KMS-11 (cell line): ENCODE measurements at regions not wholly inside any gene's neighbourhood (a gene's known extent, or its start where the extent isn't known, plus 50 kb on each side); places are given as distances from the start of the nearest gene placed in this dataset.

Source experiments
- H2AFZ ChIP-seq: fragments of 200-600 bp; sonication (generic); 2 replicates; pipeline ENCODE4 v1.6.1; 2016; ENCODE audit warnings: antibody characterized with exemption, mixed run types, low read depth
- H3K27ac ChIP-seq: fragments of 200-600 bp; sonication (generic); 2 replicates; pipeline ENCODE4 v1.6.1; 2016; ENCODE audit warnings: mild to moderate bottlenecking, mixed run types
- H3K27me3 ChIP-seq: fragments of 200-600 bp; sonication (generic); 2 replicates; pipeline ENCODE4 v1.6.1; 2017; ENCODE audit warnings: mild to moderate bottlenecking, low read depth, mixed run types, moderate library complexity; ENCODE audit not compliant: insufficient read depth
- H3K36me3 ChIP-seq: fragments of 200-600 bp; sonication (generic); 2 replicates; pipeline ENCODE4 v1.6.1; 2017; ENCODE audit warnings: mild to moderate bottlenecking, mixed run types; ENCODE audit not compliant: insufficient read depth
- H3K4me1 ChIP-seq: fragments of 200-600 bp; sonication (generic); 2 replicates; pipeline ENCODE4 v1.6.1; 2016; ENCODE audit warnings: mild to moderate bottlenecking, low read depth, mixed run types; ENCODE audit not compliant: poor library complexity, severe bottlenecking
- H3K4me2 ChIP-seq: fragments of 200-600 bp; sonication (generic); 2 replicates; pipeline ENCODE4 v1.7.0; 2016; ENCODE audit warnings: mild to moderate bottlenecking, mixed run types
- H3K4me3 ChIP-seq: fragments of 200-600 bp; sonication (generic); IDR thresholded peaks from 2 replicates; pipeline ENCODE4 v1.6.1; 2017; ENCODE audit warnings: low read depth, low read length, mixed read lengths; ENCODE audit not compliant: insufficient read depth
- H3K79me2 ChIP-seq: fragments of 200-600 bp; sonication (generic); 2 replicates; pipeline ENCODE4 v1.6.1; 2016; ENCODE audit warnings: low read depth, mixed run types; ENCODE audit not compliant: insufficient read depth
- H3K9ac ChIP-seq: fragments of 200-600 bp; sonication (generic); 2 replicates; pipeline ENCODE4 v1.6.1; 2016; ENCODE audit warnings: mild to moderate bottlenecking, mixed run types
- H4K20me1 ChIP-seq: fragments of 200-600 bp; sonication (generic); 2 replicates; pipeline ENCODE4 v1.6.1; 2016; ENCODE audit warnings: mild to moderate bottlenecking, mixed run types; ENCODE audit not compliant: insufficient read depth
- CTCF ChIP-seq: fragments of 200-600 bp; sonication (generic); conservative IDR thresholded peaks from 2 replicates; pipeline ENCODE4 v1.6.1; 2017; ENCODE audit warnings: low read depth, mild to moderate bottlenecking, antibody characterized with exemption, low read length, moderate library complexity, mixed read lengths

- H3K27me3 ChIP-seq: no peaks in the 10 kb centered on the region
- no peak overlapping the region for H3K27ac ChIP-seq
- no peak overlapping the region for H3K4me2 ChIP-seq
- no peak overlapping the region for H2AFZ ChIP-seq
- no peaks in the 10 kb centered on the region for H3K4me1 ChIP-seq
- no peaks in the 10 kb centered on the region for H3K79me2 ChIP-seq
- no peaks in the 10 kb centered on the region for H4K20me1 ChIP-seq
- no peak overlapping the region for H3K4me3 ChIP-seq
- H3K36me3 ChIP-seq: no peaks in the 10 kb centered on the region
- TF ChIP-seq CTCF: no peak
- no peak overlapping the region for H3K9ac ChIP-seq
These were observed 626.0 kb downstream of the ADCYAP1 start for GRCh38 chr18:1530650-1531049.

- Histone ChIP-seq H3K27ac (no peak overlapping the region), H3K36me3 (no peaks in the 10 kb centered on the region), H2AFZ (no peak overlapping the region), H3K9ac (no peak overlapping the region), H3K79me2 (no peaks in the 10 kb centered on the region), H4K20me1 (no peaks in the 10 kb centered on the region), H3K4me3 (no peak overlapping the region), H3K4me1 (no peaks in the 10 kb centered on the region), H3K4me2 (no peak overlapping the region), H3K27me3 (no peaks in the 10 kb centered on the region)
- no peak for TF ChIP-seq CTCF
These were observed 634.6 kb downstream of the ADCYAP1 start for GRCh38 chr18:1539276-1539675.

GRCh38 chr18:1541478-1541877 is 636.8 kb downstream of the ADCYAP1 start:
- H3K9ac ChIP-seq: no peak overlapping the region
- H3K79me2 ChIP-seq: no peaks in the 10 kb centered on the region
- H3K36me3 ChIP-seq: no peaks in the 10 kb centered on the region
- no peak overlapping the region for H3K27ac ChIP-seq
- H4K20me1 ChIP-seq: no peaks in the 10 kb centered on the region
- H3K27me3 ChIP-seq: no peaks in the 10 kb centered on the region
- H3K4me2 ChIP-seq: no peak overlapping the region
- H3K4me3 ChIP-seq: no peak overlapping the region
- no peak overlapping the region for H2AFZ ChIP-seq
- no peak for TF ChIP-seq CTCF
- no peaks in the 10 kb centered on the region for H3K4me1 ChIP-seq

GRCh38 chr18:1542230-1542774 is 637.6 kb downstream of the ADCYAP1 start:
- Histone ChIP-seq H3K4me2 (no peak overlapping the region), H3K27ac (no peak overlapping the region), H3K79me2 (no peaks in the 10 kb centered on the region), H3K27me3 (no peaks in the 10 kb centered on the region), H3K4me3 (no peak overlapping the region), H3K9ac (no peak overlapping the region), H3K36me3 (no peaks in the 10 kb centered on the region), H3K4me1 (no peaks in the 10 kb centered on the region), H4K20me1 (no peaks in the 10 kb centered on the region), H2AFZ (no peak overlapping the region)
- no peak for TF ChIP-seq CTCF
